ENCODE measurements at regions not wholly inside any gene's neighbourhood (a gene's known extent, or its start where the extent isn't known, plus 50 kb on each side); places are given as distances from the start of the nearest gene placed in this dataset.

DNA sequence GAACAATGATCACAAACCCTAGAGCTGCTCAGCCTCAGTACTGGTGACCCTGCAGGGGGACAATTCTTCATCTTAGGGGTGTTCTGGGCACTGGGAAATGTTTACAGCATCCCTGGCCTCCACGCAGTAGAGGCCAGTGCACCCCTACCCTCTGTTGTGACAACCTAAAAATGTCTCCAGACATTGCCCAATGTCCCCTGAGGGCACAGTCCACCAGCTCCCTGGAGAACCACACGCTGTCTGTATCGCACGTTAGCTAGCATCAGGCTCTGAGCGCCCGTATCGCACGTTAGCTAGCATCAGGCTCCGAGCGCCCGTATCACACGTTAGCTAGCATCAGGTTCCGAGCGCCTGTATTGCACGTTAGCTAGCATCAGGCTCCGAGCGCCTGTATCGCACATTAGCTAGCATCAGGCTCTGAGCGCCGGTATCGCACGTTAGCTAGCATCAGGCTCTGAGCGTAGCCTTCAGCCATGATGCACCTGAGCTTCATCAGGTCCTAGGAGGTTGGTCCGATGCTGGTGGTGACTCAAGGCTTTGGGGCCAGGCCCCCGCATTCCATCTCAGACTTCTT, 111.1 kb upstream of the ANO1 start:
- TF ChIP-seq, protein P1, sequence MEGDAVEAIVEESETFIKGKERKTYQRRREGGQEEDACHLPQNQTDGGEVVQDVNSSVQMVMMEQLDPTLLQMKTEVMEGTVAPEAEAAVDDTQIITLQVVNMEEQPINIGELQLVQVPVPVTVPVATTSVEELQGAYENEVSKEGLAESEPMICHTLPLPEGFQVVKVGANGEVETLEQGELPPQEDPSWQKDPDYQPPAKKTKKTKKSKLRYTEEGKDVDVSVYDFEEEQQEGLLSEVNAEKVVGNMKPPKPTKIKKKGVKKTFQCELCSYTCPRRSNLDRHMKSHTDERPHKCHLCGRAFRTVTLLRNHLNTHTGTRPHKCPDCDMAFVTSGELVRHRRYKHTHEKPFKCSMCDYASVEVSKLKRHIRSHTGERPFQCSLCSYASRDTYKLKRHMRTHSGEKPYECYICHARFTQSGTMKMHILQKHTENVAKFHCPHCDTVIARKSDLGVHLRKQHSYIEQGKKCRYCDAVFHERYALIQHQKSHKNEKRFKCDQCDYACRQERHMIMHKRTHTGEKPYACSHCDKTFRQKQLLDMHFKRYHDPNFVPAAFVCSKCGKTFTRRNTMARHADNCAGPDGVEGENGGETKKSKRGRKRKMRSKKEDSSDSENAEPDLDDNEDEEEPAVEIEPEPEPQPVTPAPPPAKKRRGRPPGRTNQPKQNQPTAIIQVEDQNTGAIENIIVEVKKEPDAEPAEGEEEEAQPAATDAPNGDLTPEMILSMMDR (IDR thresholded peaks at IDR 0.05) = no peak
- TF ChIP-seq POLR2A (IDR thresholded peaks at IDR 0.05) = no peak
